MM.1S (cell line): ENCODE measurements at regions not wholly inside any gene's neighbourhood (a gene's known extent, or its start where the extent isn't known, plus 50 kb on each side); places are given as distances from the start of the nearest gene placed in this dataset.

ENCODE experiments used
- DNase-seq: peaks from one replicate; pipeline ENCODE4 v3.0.0-alpha.2; 2015
- H2AFZ ChIP-seq: fragments of 300-600 bp; sonication (generic); 2 replicates; pipeline ENCODE4 v1.6.0; 2016; ENCODE audit warnings: antibody characterized with exemption, low read length
- H3F3A ChIP-seq: fragments of 300-600 bp; sonication (generic); 2 replicates; pipeline ENCODE4 v1.6.1; 2016; ENCODE audit warnings: mild to moderate bottlenecking, antibody characterized with exemption, low read length, moderate library complexity, mixed read lengths; ENCODE audit not compliant: insufficient read depth
- H3K27ac ChIP-seq: fragments of 300-600 bp; sonication (generic); 2 replicates; pipeline ENCODE4 v1.5.1; 2016; ENCODE audit warnings: mild to moderate bottlenecking, low read length
- H3K27me3 ChIP-seq: fragments of 300-600 bp; sonication (generic); replicated peaks from 2 replicates; pipeline ENCODE4 v1.6.0; 2016; ENCODE audit warnings: low read length; ENCODE audit not compliant: insufficient read depth
- H3K36me3 ChIP-seq: fragments of 300-600 bp; sonication (generic); replicated peaks from 2 replicates; pipeline ENCODE4 v1.6.1; 2016; ENCODE audit warnings: mild to moderate bottlenecking, low read length, mixed read lengths; ENCODE audit not compliant: insufficient read depth
- H3K4me1 ChIP-seq: fragments of 300-600 bp; sonication (generic); 2 replicates; pipeline ENCODE4 v1.6.1; 2016; ENCODE audit warnings: low read length, mixed read lengths
- H3K4me2 ChIP-seq: fragments of 300-600 bp; sonication (generic); 2 replicates; pipeline ENCODE4 v1.6.0; 2016; ENCODE audit warnings: low read depth, low read length
- H3K4me3 ChIP-seq: fragments of 300-600 bp; sonication (generic); 2 replicates; pipeline ENCODE4 v1.5.1; 2016; ENCODE audit warnings: low read length, mixed read lengths
- H3K79me2 ChIP-seq: fragments of 300-600 bp; sonication (generic); 2 replicates; pipeline ENCODE4 v1.6.1; 2016; ENCODE audit warnings: mixed run types, low read length, mixed read lengths
- H3K9ac ChIP-seq: fragments of 300-600 bp; sonication (generic); 2 replicates; pipeline ENCODE4 v1.6.1; 2016; ENCODE audit warnings: low read length, mixed read lengths
- H3K9me2 ChIP-seq: fragments of 300-600 bp; sonication (generic); replicated peaks from 2 replicates; pipeline ENCODE4 v1.6.1; 2016; ENCODE audit warnings: mild to moderate bottlenecking, low read length, mixed read lengths; ENCODE audit not compliant: insufficient read depth
- H3K9me3 ChIP-seq: fragments of 300-600 bp; sonication (generic); replicated peaks from 2 replicates; pipeline ENCODE4 v1.6.1; 2016; ENCODE audit warnings: mild to moderate bottlenecking, low read length, mixed read lengths; ENCODE audit not compliant: insufficient read depth
- H4K20me1 ChIP-seq: fragments of 300-600 bp; sonication (generic); 2 replicates; pipeline ENCODE4 v1.6.1; 2016; ENCODE audit warnings: mild to moderate bottlenecking, low read length, moderate library complexity, mixed read lengths; ENCODE audit not compliant: insufficient read depth
- CTCF ChIP-seq: fragments of 300-600 bp; sonication (generic); IDR thresholded peaks from 2 replicates; pipeline ENCODE4 v1.5.1; 2016; ENCODE audit warnings: antibody characterized with exemption, low read length, mixed read lengths
- EZH2 ChIP-seq: fragments of 300-600 bp; sonication (generic); optimal IDR thresholded peaks from 2 replicates; pipeline ENCODE3; 2017; ENCODE audit warnings: low read depth, mild to moderate bottlenecking, antibody characterized with exemption, low read length, mixed read lengths
- EZH2phosphoT487 ChIP-seq: fragments of 300-600 bp; sonication (generic); IDR thresholded peaks from 2 replicates; pipeline ENCODE4 v1.6.1; 2018; ENCODE audit warnings: antibody characterized with exemption, low read length

GRCh38 chr7:91814189-91814588 lies 66.3 kb downstream of the MTERF1 start:
- no peaks in the 10 kb centered on the region for H3K79me2 ChIP-seq
- peaks cover 5% of the 10 kb centered on the region; the same call in 1 of the 2 replicates for H3K4me1 ChIP-seq
- no peak overlapping the region for H3K9ac ChIP-seq
- H3F3A ChIP-seq: no peaks in the 10 kb centered on the region
- no peaks in the 10 kb centered on the region for H3K9me2 ChIP-seq
- H4K20me1 ChIP-seq: no peaks in the 10 kb centered on the region
- H3K36me3 ChIP-seq: no peaks in the 10 kb centered on the region
- no peak overlapping the region for H3K4me2 ChIP-seq
- no peak overlapping the region for H3K4me3 ChIP-seq
- no peaks in the 10 kb centered on the region for H3K9me3 ChIP-seq
- no peak for TF ChIP-seq CTCF
- no peak for TF ChIP-seq EZH2
- TF ChIP-seq EZH2phosphoT487: no peak
- no peak for DNase-seq
- H2AFZ ChIP-seq: no peak overlapping the region
- no peaks in the 10 kb centered on the region for H3K27me3 ChIP-seq
- H3K27ac ChIP-seq: no peak overlapping the region
